Cardiac muscle cell (in vitro differentiated cells and primary cell): ENCODE measurements at regions not wholly inside any gene's neighbourhood (a gene's known extent, or its start where the extent isn't known, plus 50 kb on each side); places are given as distances from the start of the nearest gene placed in this dataset.

Experiments used
- DNase-seq, 2 donors: peaks; one replicate each; pipeline versions ENCODE4 v3.0.0 to v3.0.0-alpha.2; 2010 to 2017; ENCODE audit warnings: low read depth in 1 of 2, low spot score in 1 of 2
- H3K27ac ChIP-seq: fragments of 200-600 bp; sonication (generic); 2 replicates; pipeline ENCODE4 v1.5.1; 2016
- H3K27me3 ChIP-seq: fragments of 200-600 bp; sonication (generic); 2 replicates; pipeline ENCODE4 v1.6.0; 2016; ENCODE audit warnings: control low read depth
- H3K36me3 ChIP-seq: fragments of 200-600 bp; sonication (generic); 2 replicates; pipeline ENCODE4 v1.5.1; 2016; ENCODE audit warnings: control low read depth
- H3K4me1 ChIP-seq: fragments of 200-600 bp; sonication (generic); 2 replicates; pipeline ENCODE4 v1.8.1; 2017; ENCODE audit warnings: low read depth, mild to moderate bottlenecking, mixed run types
- H3K4me3 ChIP-seq: fragments of 200-600 bp; sonication (generic); 2 replicates; pipeline ENCODE4 v1.5.1; 2016; ENCODE audit warnings: mild to moderate bottlenecking
- H3K9me3 ChIP-seq: fragments of 200-600 bp; sonication (generic); 2 replicates; pipeline ENCODE4 v1.5.1; 2017; ENCODE audit warnings: low read depth, mild to moderate bottlenecking, control low read depth
- CTCF ChIP-seq: IDR thresholded peaks from 2 replicates; pipeline ENCODE4 v1.5.1; 2012; ENCODE audit warnings: low read depth, mild to moderate bottlenecking, low read length

GRCh38 chr16:51048544-51048943 lies 102.5 kb downstream of the SALL1 start:
- no peaks in the 10 kb centered on the region for H3K9me3 ChIP-seq
- H3K36me3 ChIP-seq, result no peaks in the 10 kb centered on the region
- H3K4me3 ChIP-seq, result no peak overlapping the region
- no peaks in the 10 kb centered on the region for H3K27me3 ChIP-seq
- peak in 1 of 2 donors; percentile 14 for DNase-seq
- no peak overlapping the region for H3K27ac ChIP-seq
- H3K4me1 ChIP-seq, result no peaks in the 10 kb centered on the region
- TF ChIP-seq CTCF, result no peak

GRCh38 chr16:51045794-51046193 lies 105.3 kb downstream of the SALL1 start:
- no peak for TF ChIP-seq CTCF
- H3K36me3 ChIP-seq, result no peaks in the 10 kb centered on the region
- H3K4me3 ChIP-seq, result no peak overlapping the region
- no peaks in the 10 kb centered on the region for H3K4me1 ChIP-seq
- H3K27ac ChIP-seq, result no peak overlapping the region
- no peaks in the 10 kb centered on the region for H3K27me3 ChIP-seq
- H3K9me3 ChIP-seq, result no peaks in the 10 kb centered on the region
- no peak for DNase-seq

- Histone ChIP-seq H3K4me3 (no peak overlapping the region), H3K36me3 (no peaks in the 10 kb centered on the region), H3K27ac (no peak overlapping the region), H3K27me3 (no peaks in the 10 kb centered on the region), H3K9me3 (no peaks in the 10 kb centered on the region), H3K4me1 (no peaks in the 10 kb centered on the region)
- no peak for TF ChIP-seq CTCF
- no peak for DNase-seq
These were observed 105.9 kb downstream of the SALL1 start for GRCh38 chr16:51045186-51045585.

GRCh38 chr16:51041546-51041945 lies 109.5 kb downstream of the SALL1 start:
- no peaks in the 10 kb centered on the region for H3K4me1 ChIP-seq
- no peaks in the 10 kb centered on the region for H3K36me3 ChIP-seq
- TF ChIP-seq CTCF, result no peak
- H3K4me3 ChIP-seq, result no peak overlapping the region
- no peak for DNase-seq
- H3K27ac ChIP-seq, result no peak overlapping the region
- H3K27me3 ChIP-seq, result no peaks in the 10 kb centered on the region
- no peaks in the 10 kb centered on the region for H3K9me3 ChIP-seq

GRCh38 chr16:51040637-51041036 lies 110.4 kb downstream of the SALL1 start:
- H3K27ac ChIP-seq, result no peak overlapping the region
- no peak for DNase-seq
- no peaks in the 10 kb centered on the region for H3K36me3 ChIP-seq
- TF ChIP-seq CTCF, result no peak
- H3K4me3 ChIP-seq, result no peak overlapping the region
- no peaks in the 10 kb centered on the region for H3K4me1 ChIP-seq
- H3K27me3 ChIP-seq, result no peaks in the 10 kb centered on the region
- H3K9me3 ChIP-seq, result no peaks in the 10 kb centered on the region
